KMS-11 (cell line): ENCODE measurements at regions not wholly inside any gene's neighbourhood (a gene's known extent, or its start where the extent isn't known, plus 50 kb on each side); places are given as distances from the start of the nearest gene placed in this dataset.

Experiments used
- H2AFZ ChIP-seq: fragments of 200-600 bp; sonication (generic); 2 replicates; pipeline ENCODE4 v1.6.1; 2016; ENCODE audit warnings: antibody characterized with exemption, mixed run types, low read depth
- H3K27ac ChIP-seq: fragments of 200-600 bp; sonication (generic); 2 replicates; pipeline ENCODE4 v1.6.1; 2016; ENCODE audit warnings: mild to moderate bottlenecking, mixed run types
- H3K27me3 ChIP-seq: fragments of 200-600 bp; sonication (generic); 2 replicates; pipeline ENCODE4 v1.6.1; 2017; ENCODE audit warnings: mild to moderate bottlenecking, low read depth, mixed run types, moderate library complexity; ENCODE audit not compliant: insufficient read depth
- H3K36me3 ChIP-seq: fragments of 200-600 bp; sonication (generic); 2 replicates; pipeline ENCODE4 v1.6.1; 2017; ENCODE audit warnings: mild to moderate bottlenecking, mixed run types; ENCODE audit not compliant: insufficient read depth
- H3K4me1 ChIP-seq: fragments of 200-600 bp; sonication (generic); 2 replicates; pipeline ENCODE4 v1.6.1; 2016; ENCODE audit warnings: mild to moderate bottlenecking, low read depth, mixed run types; ENCODE audit not compliant: poor library complexity, severe bottlenecking
- H3K4me2 ChIP-seq: fragments of 200-600 bp; sonication (generic); 2 replicates; pipeline ENCODE4 v1.7.0; 2016; ENCODE audit warnings: mild to moderate bottlenecking, mixed run types
- H3K4me3 ChIP-seq: fragments of 200-600 bp; sonication (generic); IDR thresholded peaks from 2 replicates; pipeline ENCODE4 v1.6.1; 2017; ENCODE audit warnings: low read depth, low read length, mixed read lengths; ENCODE audit not compliant: insufficient read depth
- H3K79me2 ChIP-seq: fragments of 200-600 bp; sonication (generic); 2 replicates; pipeline ENCODE4 v1.6.1; 2016; ENCODE audit warnings: low read depth, mixed run types; ENCODE audit not compliant: insufficient read depth
- H3K9ac ChIP-seq: fragments of 200-600 bp; sonication (generic); 2 replicates; pipeline ENCODE4 v1.6.1; 2016; ENCODE audit warnings: mild to moderate bottlenecking, mixed run types
- H4K20me1 ChIP-seq: fragments of 200-600 bp; sonication (generic); 2 replicates; pipeline ENCODE4 v1.6.1; 2016; ENCODE audit warnings: mild to moderate bottlenecking, mixed run types; ENCODE audit not compliant: insufficient read depth
- TF ChIP-seq, protein P1 (sequence below): fragments of 200-600 bp; sonication (generic); conservative IDR thresholded peaks from 2 replicates; pipeline ENCODE4 v1.6.1; 2017; ENCODE audit warnings: low read depth, mild to moderate bottlenecking, antibody characterized with exemption, low read length, moderate library complexity, mixed read lengths

DNA sequence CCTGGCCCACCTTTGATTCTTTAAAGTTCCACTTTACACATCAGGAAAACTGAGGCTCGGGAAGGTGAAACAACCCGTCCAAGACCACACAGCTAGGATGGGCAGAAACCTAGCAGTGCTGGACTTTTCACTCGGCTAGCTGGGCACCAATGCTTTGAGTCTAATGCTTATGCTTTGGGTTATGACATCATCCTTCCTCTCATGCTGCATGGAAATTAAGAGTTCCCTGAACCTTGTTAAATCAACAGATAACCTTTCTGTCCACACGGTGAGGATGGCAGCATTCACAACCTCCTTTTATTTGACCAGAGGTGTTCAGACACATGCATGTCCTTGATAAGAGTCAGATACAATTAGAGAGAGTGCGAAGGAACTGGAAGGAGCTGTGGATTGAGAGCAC is 138.4 kb downstream of the UQCRFS1 start:
- TF ChIP-seq, protein P1, sequence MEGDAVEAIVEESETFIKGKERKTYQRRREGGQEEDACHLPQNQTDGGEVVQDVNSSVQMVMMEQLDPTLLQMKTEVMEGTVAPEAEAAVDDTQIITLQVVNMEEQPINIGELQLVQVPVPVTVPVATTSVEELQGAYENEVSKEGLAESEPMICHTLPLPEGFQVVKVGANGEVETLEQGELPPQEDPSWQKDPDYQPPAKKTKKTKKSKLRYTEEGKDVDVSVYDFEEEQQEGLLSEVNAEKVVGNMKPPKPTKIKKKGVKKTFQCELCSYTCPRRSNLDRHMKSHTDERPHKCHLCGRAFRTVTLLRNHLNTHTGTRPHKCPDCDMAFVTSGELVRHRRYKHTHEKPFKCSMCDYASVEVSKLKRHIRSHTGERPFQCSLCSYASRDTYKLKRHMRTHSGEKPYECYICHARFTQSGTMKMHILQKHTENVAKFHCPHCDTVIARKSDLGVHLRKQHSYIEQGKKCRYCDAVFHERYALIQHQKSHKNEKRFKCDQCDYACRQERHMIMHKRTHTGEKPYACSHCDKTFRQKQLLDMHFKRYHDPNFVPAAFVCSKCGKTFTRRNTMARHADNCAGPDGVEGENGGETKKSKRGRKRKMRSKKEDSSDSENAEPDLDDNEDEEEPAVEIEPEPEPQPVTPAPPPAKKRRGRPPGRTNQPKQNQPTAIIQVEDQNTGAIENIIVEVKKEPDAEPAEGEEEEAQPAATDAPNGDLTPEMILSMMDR = no peak

DNA sequence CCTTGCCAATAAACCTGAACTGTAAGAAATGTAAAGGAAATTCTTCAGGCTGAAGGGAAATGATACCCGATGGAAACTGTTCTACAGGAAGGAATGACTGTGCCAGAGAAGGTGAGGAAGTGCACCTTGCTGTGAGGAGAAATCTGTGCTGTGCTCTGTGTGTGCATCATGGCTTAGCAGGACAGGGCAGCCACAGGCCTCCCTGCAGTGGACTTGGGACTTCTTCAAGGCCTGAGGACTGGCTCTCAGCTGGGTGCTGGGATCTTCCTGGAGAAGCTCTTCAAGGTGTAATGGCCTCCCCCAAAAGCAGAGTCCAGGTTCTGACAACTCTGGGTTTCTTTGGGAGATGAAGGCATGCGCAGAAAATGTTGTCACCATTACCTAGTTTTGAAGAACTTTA is 145.1 kb downstream of the UQCRFS1 start:
- no peak overlapping the region for H3K4me2 ChIP-seq
- H4K20me1 ChIP-seq = no peaks in the 10 kb centered on the region
- no peaks in the 10 kb centered on the region for H3K79me2 ChIP-seq
- TF ChIP-seq, protein P1 = no peak
- no peak overlapping the region for H3K27ac ChIP-seq
- no peaks in the 10 kb centered on the region for H3K36me3 ChIP-seq
- no peaks in the 10 kb centered on the region for H3K4me1 ChIP-seq
- no peak overlapping the region for H3K9ac ChIP-seq
- H3K27me3 ChIP-seq = no peaks in the 10 kb centered on the region
- H2AFZ ChIP-seq = no peak overlapping the region
- no peak overlapping the region for H3K4me3 ChIP-seq

More for the DNA sequence above, 138.4 kb downstream of the UQCRFS1 start:
- Histone ChIP-seq H3K4me1 (no peaks in the 10 kb centered on the region), H3K9ac (no peak overlapping the region), H3K79me2 (no peaks in the 10 kb centered on the region), H3K4me2 (no peak overlapping the region), H2AFZ (no peak overlapping the region), H3K27me3 (no peaks in the 10 kb centered on the region), H3K4me3 (no peak overlapping the region), H4K20me1 (no peaks in the 10 kb centered on the region), H3K27ac (no peak overlapping the region), H3K36me3 (no peaks in the 10 kb centered on the region)

DNA sequence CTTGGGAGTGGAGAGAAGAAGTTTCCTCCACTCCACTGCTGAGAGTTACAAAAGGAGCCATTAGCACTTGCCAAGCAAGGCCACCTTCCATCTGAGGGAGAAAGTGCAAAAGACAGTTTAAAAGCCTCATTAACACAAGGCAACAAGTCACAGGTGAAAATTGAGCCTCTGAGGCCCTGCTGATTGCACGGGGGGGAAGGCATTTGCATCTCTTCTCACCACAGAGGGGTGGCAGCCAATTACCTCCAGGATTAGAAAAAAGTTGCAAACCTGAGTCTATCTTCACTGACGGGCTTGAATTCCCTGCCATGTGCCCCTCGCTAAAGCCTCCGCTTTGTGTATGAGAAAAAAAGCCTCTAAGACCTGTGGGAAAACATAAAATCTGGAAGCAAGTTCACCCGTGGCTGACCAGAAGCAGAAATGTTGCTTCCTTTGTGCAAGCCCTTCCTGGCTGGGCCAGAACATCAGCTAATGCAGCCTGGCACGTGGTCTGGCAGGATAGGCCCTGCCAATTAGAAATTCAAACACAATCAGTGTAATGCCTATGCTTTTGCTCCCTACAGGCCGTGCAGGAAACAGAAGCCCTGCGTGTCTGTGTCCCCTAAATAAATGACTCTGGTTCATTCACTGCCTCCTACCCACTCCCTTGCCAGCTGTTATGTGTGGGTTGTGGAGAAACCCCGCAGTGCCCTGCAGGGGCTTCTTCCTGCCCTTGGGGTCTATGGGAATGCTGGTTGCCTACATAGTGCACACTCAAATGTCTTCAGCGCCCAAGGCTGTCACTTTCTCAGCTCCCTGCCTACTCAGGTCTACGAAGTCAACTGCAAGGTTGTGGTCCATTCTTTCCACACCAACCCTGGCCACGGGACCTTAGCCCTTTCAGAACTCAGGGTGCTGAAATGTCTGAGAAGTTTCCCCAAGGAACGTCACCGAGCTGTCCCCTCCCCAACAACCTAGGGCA is 150.2 kb downstream of the UQCRFS1 start:
- Histone ChIP-seq H4K20me1 (no peaks in the 10 kb centered on the region), H2AFZ (no peak overlapping the region), H3K27me3 (no peaks in the 10 kb centered on the region), H3K4me3 (no peak overlapping the region), H3K4me1 (no peaks in the 10 kb centered on the region), H3K4me2 (no peak overlapping the region), H3K79me2 (no peaks in the 10 kb centered on the region), H3K27ac (no peak overlapping the region), H3K9ac (no peak overlapping the region), H3K36me3 (no peaks in the 10 kb centered on the region)
- TF ChIP-seq, protein P1 = no peak

DNA sequence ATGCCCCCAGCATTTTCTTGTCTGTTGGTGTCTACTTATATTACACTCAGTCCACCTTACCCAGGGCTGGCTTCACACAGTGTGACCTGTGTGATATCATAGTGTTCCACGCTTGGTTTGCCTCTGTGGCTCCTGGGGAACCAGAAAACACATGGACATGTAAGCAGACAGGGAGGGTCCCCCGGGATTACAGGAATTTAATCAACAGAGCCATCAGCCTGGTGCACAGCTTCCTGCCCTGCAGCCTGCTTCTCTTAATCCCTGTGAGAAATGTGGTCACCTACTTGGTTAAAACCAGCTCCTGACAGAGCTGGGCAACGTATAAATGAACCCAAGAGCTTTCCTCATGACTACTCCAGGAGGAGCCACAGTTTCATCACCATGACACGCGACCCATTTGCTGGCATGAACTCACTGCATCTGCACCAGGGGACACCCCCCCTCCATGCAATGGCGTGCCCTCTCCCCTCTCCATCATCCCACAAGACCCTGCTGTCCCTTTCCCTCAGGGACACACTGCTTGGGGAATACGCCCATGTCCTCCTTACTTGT is 152.1 kb downstream of the UQCRFS1 start:
- Histone ChIP-seq H3K36me3 (no peaks in the 10 kb centered on the region), H3K27ac (no peak overlapping the region), H3K27me3 (no peaks in the 10 kb centered on the region), H2AFZ (no peak overlapping the region), H3K4me2 (no peak overlapping the region), H3K79me2 (no peaks in the 10 kb centered on the region), H4K20me1 (no peaks in the 10 kb centered on the region), H3K4me1 (no peaks in the 10 kb centered on the region), H3K9ac (no peak overlapping the region), H3K4me3 (no peak overlapping the region)
- TF ChIP-seq, protein P1 = no peak
